ENCODE measurements at regions not wholly inside any gene's neighbourhood (a gene's known extent, or its start where the extent isn't known, plus 50 kb on each side); places are given as distances from the start of the nearest gene placed in this dataset.

GRCh38 chr22:22759889-22760546, 115.6 kb downstream of the GGTLC2 start:
- TF ChIP-seq POLR2A (IDR thresholded peaks at IDR 0.05) (no peak), CTCF (IDR thresholded peaks at IDR 0.05) (no peak)

All from thyroid gland (tissue), 4 donors.